HUES48 (cell line): ENCODE measurements at regions not wholly inside any gene's neighbourhood (a gene's known extent, or its start where the extent isn't known, plus 50 kb on each side); places are given as distances from the start of the nearest gene placed in this dataset.

Experiments used
- H3K27ac ChIP-seq: one replicate; pipeline ENCODE4 v1.7.0; 2013; ENCODE audit warnings: low read depth, low read length, inconsistent platforms
- H3K27me3 ChIP-seq: 2 replicates; pipeline ENCODE4 v1.6.1; 2013; ENCODE audit warnings: mild to moderate bottlenecking, low read length; ENCODE audit not compliant: control insufficient read depth, insufficient read depth
- H3K36me3 ChIP-seq: 2 replicates; pipeline ENCODE4 v1.6.1; 2013; ENCODE audit warnings: low read length; ENCODE audit not compliant: control insufficient read depth, insufficient read depth
- H3K4me1 ChIP-seq: 2 replicates; pipeline ENCODE4 v1.6.1; 2013; ENCODE audit warnings: mild to moderate bottlenecking, low read length; ENCODE audit not compliant: control insufficient read depth, insufficient read depth
- H3K4me3 ChIP-seq: 2 replicates; pipeline ENCODE4 v1.5.1; 2013; ENCODE audit warnings: mild to moderate bottlenecking, low read depth, low read length
- H3K9ac ChIP-seq: 2 replicates; pipeline ENCODE4 v1.6.1; 2013; ENCODE audit warnings: mild to moderate bottlenecking, low read depth, low read length, moderate library complexity
- H3K9me3 ChIP-seq: 2 replicates; pipeline ENCODE4 v1.6.1; 2013; ENCODE audit warnings: low read length; ENCODE audit not compliant: control insufficient read depth, insufficient read depth

GRCh38 chr2:236499691-236500578 lies 69.7 kb upstream of the ACKR3 start:
- H3K9ac ChIP-seq, result no peak overlapping the region
- H3K4me3 ChIP-seq, result no peak overlapping the region
- no peaks in the 10 kb centered on the region for H3K27me3 ChIP-seq
- no peaks in the 10 kb centered on the region for H3K9me3 ChIP-seq
- no peaks in the 10 kb centered on the region for H3K4me1 ChIP-seq
- peaks cover 5% of the 10 kb centered on the region; the same call in 1 of the 2 replicates for H3K36me3 ChIP-seq
- no peak overlapping the region for H3K27ac ChIP-seq

- H3K27me3 ChIP-seq, result no peaks in the 10 kb centered on the region
- no peaks in the 10 kb centered on the region; the same call in 1 of the 2 replicates for H3K36me3 ChIP-seq
- H3K4me1 ChIP-seq, result no peaks in the 10 kb centered on the region
- H3K4me3 ChIP-seq, result no peak overlapping the region
- no peak overlapping the region for H3K9ac ChIP-seq
- H3K27ac ChIP-seq, result no peak overlapping the region
- no peaks in the 10 kb centered on the region for H3K9me3 ChIP-seq
Observed at GRCh38 chr2:236501026-236501425, 68.6 kb upstream of the ACKR3 start.

GRCh38 chr2:236501531-236501930 lies 68.1 kb upstream of the ACKR3 start:
- Histone ChIP-seq H3K4me3 (no peak overlapping the region), H3K9ac (no peak overlapping the region), H3K36me3 (no peaks in the 10 kb centered on the region; the same call in 1 of the 2 replicates), H3K27me3 (peaks cover 4% of the 10 kb centered on the region; the same call in 1 of the 2 replicates), H3K27ac (no peak overlapping the region), H3K9me3 (no peaks in the 10 kb centered on the region), H3K4me1 (no peaks in the 10 kb centered on the region)

- Histone ChIP-seq H3K27me3 (peaks cover 9% of the 10 kb centered on the region), H3K4me1 (no peaks in the 10 kb centered on the region), H3K9ac (no peak overlapping the region), H3K9me3 (no peaks in the 10 kb centered on the region), H3K36me3 (no peaks in the 10 kb centered on the region), H3K27ac (no peak overlapping the region), H3K4me3 (no peak overlapping the region)
Observed at GRCh38 chr2:236503100-236503499, 66.5 kb upstream of the ACKR3 start.

- no peak overlapping the region for H3K9ac ChIP-seq
- H3K4me3 ChIP-seq, result no peak overlapping the region
- no peaks in the 10 kb centered on the region for H3K4me1 ChIP-seq
- H3K27ac ChIP-seq, result no peak overlapping the region
- H3K36me3 ChIP-seq, result no peaks in the 10 kb centered on the region
- H3K9me3 ChIP-seq, result no peaks in the 10 kb centered on the region
- peaks cover 12% of the 10 kb centered on the region for H3K27me3 ChIP-seq
Observed at GRCh38 chr2:236503583-236503982, 66.0 kb upstream of the ACKR3 start.

- no peak overlapping the region for H3K9ac ChIP-seq
- H3K4me3 ChIP-seq, result no peak overlapping the region
- peaks cover 12% of the 10 kb centered on the region for H3K27me3 ChIP-seq
- peaks cover 5% of the 10 kb centered on the region for H3K4me1 ChIP-seq
- no peak overlapping the region for H3K27ac ChIP-seq
- no peaks in the 10 kb centered on the region for H3K36me3 ChIP-seq
- no peaks in the 10 kb centered on the region for H3K9me3 ChIP-seq
Observed at GRCh38 chr2:236505041-236505440, 64.6 kb upstream of the ACKR3 start.

GRCh38 chr2:236505648-236506047 lies 64.0 kb upstream of the ACKR3 start:
- H3K27ac ChIP-seq, result no peak overlapping the region
- no peaks in the 10 kb centered on the region for H3K36me3 ChIP-seq
- no peak overlapping the region for H3K9ac ChIP-seq
- peaks cover 12% of the 10 kb centered on the region for H3K27me3 ChIP-seq
- H3K9me3 ChIP-seq, result no peaks in the 10 kb centered on the region
- H3K4me1 ChIP-seq, result peaks cover 9% of the 10 kb centered on the region
- H3K4me3 ChIP-seq, result no peak overlapping the region

GRCh38 chr2:236507393-236508085 lies 62.1 kb upstream of the ACKR3 start:
- Histone ChIP-seq H3K9ac (no peak overlapping the region), H3K27ac (no peak overlapping the region), H3K27me3 (peaks cover 12% of the 10 kb centered on the region), H3K4me3 (peak overlapping the region; percentile 64), H3K4me1 (peaks cover 9% of the 10 kb centered on the region), H3K36me3 (no peaks in the 10 kb centered on the region), H3K9me3 (no peaks in the 10 kb centered on the region)

GRCh38 chr2:236508466-236508865 lies 61.2 kb upstream of the ACKR3 start:
- no peak overlapping the region for H3K27ac ChIP-seq
- no peaks in the 10 kb centered on the region for H3K36me3 ChIP-seq
- H3K27me3 ChIP-seq, result peaks cover 12% of the 10 kb centered on the region
- H3K9ac ChIP-seq, result no peak overlapping the region
- no peaks in the 10 kb centered on the region for H3K9me3 ChIP-seq
- H3K4me3 ChIP-seq, result no peak overlapping the region
- H3K4me1 ChIP-seq, result peaks cover 9% of the 10 kb centered on the region

GRCh38 chr2:236510034-236510433 lies 59.6 kb upstream of the ACKR3 start:
- Histone ChIP-seq H3K4me3 (no peak overlapping the region), H3K36me3 (no peaks in the 10 kb centered on the region), H3K4me1 (peaks cover 9% of the 10 kb centered on the region), H3K27ac (no peak overlapping the region), H3K9ac (no peak overlapping the region), H3K9me3 (no peaks in the 10 kb centered on the region), H3K27me3 (peaks cover 12% of the 10 kb centered on the region)

GRCh38 chr2:236511266-236511665 lies 58.4 kb upstream of the ACKR3 start:
- H3K4me1 ChIP-seq, result peaks cover 9% of the 10 kb centered on the region
- H3K36me3 ChIP-seq, result no peaks in the 10 kb centered on the region
- no peak overlapping the region for H3K27ac ChIP-seq
- no peaks in the 10 kb centered on the region for H3K9me3 ChIP-seq
- no peak overlapping the region for H3K4me3 ChIP-seq
- no peak overlapping the region for H3K9ac ChIP-seq
- H3K27me3 ChIP-seq, result peaks cover 11% of the 10 kb centered on the region
